Peyer's patch (tissue), 4 donors: ENCODE measurements at regions not wholly inside any gene's neighbourhood (a gene's known extent, or its start where the extent isn't known, plus 50 kb on each side); places are given as distances from the start of the nearest gene placed in this dataset.

Experiments
- DNase-seq, 3 donors: peaks; one replicate each; pipeline ENCODE4 v3.0.0-alpha.2; 2017 to 2019
- H3K27ac ChIP-seq, 4 donors: fragments of 200-600 bp; sonication (generic); one replicate each; pipeline ENCODE4 v1.5.1; 2016 to 2019
- H3K27me3 ChIP-seq, 2 donors: fragments of 200-600 bp; sonication (generic); one replicate each; pipeline ENCODE4 v1.5.1; 2019
- H3K36me3 ChIP-seq, 3 donors: fragments of 200-600 bp; sonication (generic); one replicate each; pipeline ENCODE4 v1.5.1; 2016 to 2019
- H3K4me1 ChIP-seq, 4 donors: fragments of 200-600 bp; sonication (generic); one replicate each; pipeline ENCODE4 v1.5.1; 2016 to 2019
- H3K4me3 ChIP-seq, 4 donors: fragments of 200-600 bp; sonication (generic); 1 replicate in 3 of 4; 2 replicates in 1 of 4; pipeline ENCODE4 v1.5.1; 2016 to 2019; ENCODE audit warnings: mild to moderate bottlenecking in 1 of 4
- H3K9me3 ChIP-seq, 4 donors: fragments of 200-600 bp; sonication (generic); one replicate each; pipeline ENCODE4 v1.5.1; 2016 to 2019; ENCODE audit warnings: mild to moderate bottlenecking in 1 of 4
- POLR2A ChIP-seq, 2 donors: fragments of 450-650 bp; IDR thresholded peaks; one replicate each; pipeline ENCODE4 v1.5.1; 2017; ENCODE audit warnings: antibody characterized with exemption in 2 of 2, mild to moderate bottlenecking in 2 of 2, moderate library complexity in 2 of 2
- TF ChIP-seq, protein P1 (sequence below), 6 experiments: fragments of 450-650 bp in 4 of 6; fragments of 200-600 bp in 2 of 6; sonication (generic) in 1 of 6; IDR thresholded peaks; one replicate each; pipeline ENCODE4 v1.5.1; 2017 to 2019; ENCODE audit warnings: antibody characterized with exemption in 6 of 6, mild to moderate bottlenecking in 3 of 6, moderate library complexity in 1 of 6

DNA sequence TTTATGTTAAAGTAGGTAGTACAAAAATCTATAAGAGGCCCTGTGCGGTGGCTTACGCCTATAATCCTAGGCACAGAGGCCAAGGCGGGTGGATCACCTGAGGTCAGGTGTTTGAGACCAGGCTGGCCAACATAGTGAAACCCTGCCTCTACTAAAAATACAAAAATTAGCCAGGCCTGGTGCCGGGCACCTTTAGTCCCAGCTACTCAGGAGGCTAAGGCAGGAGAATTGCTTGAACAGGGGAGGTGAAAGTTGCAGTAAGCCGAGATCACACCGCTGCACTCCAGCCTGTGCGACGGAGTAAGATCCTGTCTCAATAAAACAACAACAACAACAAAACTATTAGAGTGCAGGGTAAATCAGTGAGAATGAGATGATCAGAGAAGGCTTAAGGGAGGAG lies 634.5 kb downstream of the NR2F1-AS1 start:
- no peak for DNase-seq
- Histone ChIP-seq H3K36me3 (no peaks in the 10 kb centered on the region), H3K27ac (no peak overlapping the region), H3K27me3 (no peaks in the 10 kb centered on the region), H3K9me3 (no peaks in the 10 kb centered on the region), H3K4me1 (no peaks in the 10 kb centered on the region), H3K4me3 (no peak overlapping the region)
- TF ChIP-seq, protein P1, sequence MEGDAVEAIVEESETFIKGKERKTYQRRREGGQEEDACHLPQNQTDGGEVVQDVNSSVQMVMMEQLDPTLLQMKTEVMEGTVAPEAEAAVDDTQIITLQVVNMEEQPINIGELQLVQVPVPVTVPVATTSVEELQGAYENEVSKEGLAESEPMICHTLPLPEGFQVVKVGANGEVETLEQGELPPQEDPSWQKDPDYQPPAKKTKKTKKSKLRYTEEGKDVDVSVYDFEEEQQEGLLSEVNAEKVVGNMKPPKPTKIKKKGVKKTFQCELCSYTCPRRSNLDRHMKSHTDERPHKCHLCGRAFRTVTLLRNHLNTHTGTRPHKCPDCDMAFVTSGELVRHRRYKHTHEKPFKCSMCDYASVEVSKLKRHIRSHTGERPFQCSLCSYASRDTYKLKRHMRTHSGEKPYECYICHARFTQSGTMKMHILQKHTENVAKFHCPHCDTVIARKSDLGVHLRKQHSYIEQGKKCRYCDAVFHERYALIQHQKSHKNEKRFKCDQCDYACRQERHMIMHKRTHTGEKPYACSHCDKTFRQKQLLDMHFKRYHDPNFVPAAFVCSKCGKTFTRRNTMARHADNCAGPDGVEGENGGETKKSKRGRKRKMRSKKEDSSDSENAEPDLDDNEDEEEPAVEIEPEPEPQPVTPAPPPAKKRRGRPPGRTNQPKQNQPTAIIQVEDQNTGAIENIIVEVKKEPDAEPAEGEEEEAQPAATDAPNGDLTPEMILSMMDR (IDR thresholded peaks at IDR 0.05), result no peak
- TF ChIP-seq POLR2A (IDR thresholded peaks at IDR 0.05), result no peak

DNA sequence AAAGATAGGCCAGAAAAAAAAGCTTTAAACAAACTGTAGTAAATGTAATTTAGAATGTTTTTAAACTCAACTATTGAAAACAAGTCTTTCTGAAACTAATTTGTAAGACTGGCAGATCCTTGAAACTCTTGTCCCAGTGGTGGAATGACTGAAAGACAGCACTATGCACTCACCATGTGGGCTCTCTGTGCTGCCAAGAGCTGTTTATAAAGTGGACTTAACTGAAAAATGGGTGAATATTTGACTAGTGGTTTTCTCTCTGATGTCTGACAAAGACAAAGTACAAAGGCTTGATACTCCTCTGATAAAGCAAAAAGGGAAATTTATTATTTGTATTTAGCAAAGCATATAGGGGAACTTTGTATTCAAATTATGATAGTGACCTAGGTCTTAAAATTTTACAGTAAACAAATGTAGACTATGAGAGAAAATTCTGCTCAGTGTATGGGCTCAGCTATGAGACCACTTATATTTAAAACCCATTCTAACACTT lies 635.4 kb downstream of the NR2F1-AS1 start:
- no peak for DNase-seq
- Histone ChIP-seq H3K27ac (no peak overlapping the region), H3K4me3 (no peak overlapping the region), H3K4me1 (no peaks in the 10 kb centered on the region), H3K9me3 (no peaks in the 10 kb centered on the region), H3K27me3 (no peaks in the 10 kb centered on the region), H3K36me3 (no peaks in the 10 kb centered on the region)
- TF ChIP-seq POLR2A (IDR thresholded peaks at IDR 0.05), result no peak
- TF ChIP-seq, protein P1 (IDR thresholded peaks at IDR 0.05), result no peak

DNA sequence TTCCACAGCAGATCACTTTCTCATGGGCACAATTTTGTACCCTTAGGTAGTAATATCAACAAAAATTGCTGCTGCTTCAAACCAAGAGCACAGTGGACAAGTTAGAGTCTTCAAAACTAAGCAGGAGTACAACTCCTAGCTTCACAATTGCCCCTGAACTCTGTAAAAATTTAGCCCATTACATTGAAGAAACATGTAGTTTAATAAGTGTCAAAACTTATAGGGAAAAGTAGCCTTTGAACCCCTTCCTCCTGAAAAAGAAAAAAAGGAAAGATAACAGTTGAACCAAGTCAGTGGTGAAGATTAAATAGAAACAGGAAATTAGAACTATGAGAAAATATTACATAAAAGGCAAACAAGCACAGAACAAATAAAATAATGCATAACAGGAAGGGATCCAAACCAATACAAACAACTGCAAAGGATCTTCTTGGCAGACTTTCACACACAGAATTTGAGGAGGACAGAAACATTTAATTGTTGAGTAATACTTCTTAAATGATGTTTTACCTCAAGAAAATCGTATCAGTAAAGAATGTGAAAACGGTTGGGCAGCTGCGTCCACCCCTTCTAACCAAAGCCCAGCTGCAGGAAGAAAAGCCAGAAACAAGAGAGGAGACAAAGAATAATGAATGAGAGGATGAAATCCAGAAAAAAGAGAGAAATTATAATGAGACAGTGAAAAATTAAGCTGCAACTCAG lies 636.0 kb downstream of the NR2F1-AS1 start:
- H3K4me1 ChIP-seq, result no peaks in the 10 kb centered on the region
- no peak overlapping the region for H3K4me3 ChIP-seq
- no peak for TF ChIP-seq POLR2A (IDR thresholded peaks at IDR 0.05)
- TF ChIP-seq, protein P1 (IDR thresholded peaks at IDR 0.05), result no peak
- no peaks in the 10 kb centered on the region for H3K36me3 ChIP-seq
- no peak overlapping the region for H3K27ac ChIP-seq
- no peaks in the 10 kb centered on the region for H3K27me3 ChIP-seq
- DNase-seq, result no peak
- no peaks in the 10 kb centered on the region for H3K9me3 ChIP-seq

DNA sequence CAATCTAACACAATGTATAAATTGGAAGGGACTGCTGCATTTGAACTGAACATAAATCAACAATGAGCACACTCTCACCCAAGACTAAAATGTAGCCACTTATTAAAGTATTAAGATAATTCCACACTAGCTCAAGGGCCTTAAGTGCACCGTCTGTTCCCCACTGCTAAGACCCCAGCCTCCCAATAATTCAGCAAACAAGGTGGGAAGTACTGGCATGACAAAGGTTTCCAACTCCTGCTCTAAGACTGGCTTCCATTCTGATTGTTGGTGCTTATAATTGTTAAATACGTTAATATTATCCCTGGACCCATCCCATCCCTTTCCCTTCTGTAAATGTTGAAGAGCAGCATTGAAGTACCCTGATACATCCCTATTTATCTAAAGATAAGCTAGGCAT lies 636.7 kb downstream of the NR2F1-AS1 start:
- Histone ChIP-seq H3K27me3 (no peaks in the 10 kb centered on the region), H3K27ac (no peak overlapping the region), H3K4me3 (no peak overlapping the region), H3K9me3 (no peaks in the 10 kb centered on the region), H3K4me1 (no peaks in the 10 kb centered on the region), H3K36me3 (no peaks in the 10 kb centered on the region)
- no peak for DNase-seq
- TF ChIP-seq, protein P1 (IDR thresholded peaks at IDR 0.05), result no peak
- TF ChIP-seq POLR2A (IDR thresholded peaks at IDR 0.05), result no peak

DNA sequence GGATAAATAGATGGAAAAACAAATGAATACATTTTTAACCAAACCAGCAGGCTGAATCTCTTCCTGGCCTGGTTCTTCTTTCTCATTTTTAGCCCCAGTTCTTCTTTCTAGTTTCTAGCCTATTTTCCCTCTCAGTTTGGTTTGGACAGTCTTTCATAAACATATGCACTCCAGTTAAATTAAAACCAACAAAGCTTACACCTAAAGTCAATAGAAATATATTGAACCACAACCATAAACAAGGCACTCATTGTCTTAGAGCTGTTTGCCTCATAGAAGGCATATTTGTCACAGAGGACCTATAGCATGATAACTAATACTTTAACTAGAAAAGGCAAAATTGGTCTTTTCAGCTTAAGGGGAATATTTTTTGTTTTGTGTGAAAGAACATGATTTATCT lies 638.3 kb downstream of the NR2F1-AS1 start:
- H3K4me1 ChIP-seq, result no peaks in the 10 kb centered on the region
- no peaks in the 10 kb centered on the region for H3K27me3 ChIP-seq
- no peak overlapping the region for H3K27ac ChIP-seq
- no peak overlapping the region for H3K4me3 ChIP-seq
- H3K9me3 ChIP-seq, result no peaks in the 10 kb centered on the region
- TF ChIP-seq, protein P1 (IDR thresholded peaks at IDR 0.05), result no peak
- no peak for TF ChIP-seq POLR2A (IDR thresholded peaks at IDR 0.05)
- H3K36me3 ChIP-seq, result no peaks in the 10 kb centered on the region
- DNase-seq, result no peak
